K562 (cell line): ENCODE measurements at regions not wholly inside any gene's neighbourhood (a gene's known extent, or its start where the extent isn't known, plus 50 kb on each side); places are given as distances from the start of the nearest gene placed in this dataset.

ENCODE experiments used
- CREB3 ChIP-seq: fragments of 450-650 bp; conservative IDR thresholded peaks from 2 replicates; pipeline ENCODE4 v1.6.1; 2016; ENCODE audit warnings: missing genetic modification characterization, low read depth, mild to moderate bottlenecking, missing compliant biosample characterization, moderate library complexity
- IRF9 ChIP-seq: fragments of 450-650 bp; IDR thresholded peaks from 2 replicates; pipeline ENCODE4 v1.6.1; 2016; ENCODE audit warnings: missing biosample characterization, missing genetic modification characterization
- RREB1 ChIP-seq: fragments of 250-450 bp; sonication (Bioruptor Pico); IDR thresholded peaks from 2 replicates; pipeline ENCODE4 v1.4.0; 2020

DNA sequence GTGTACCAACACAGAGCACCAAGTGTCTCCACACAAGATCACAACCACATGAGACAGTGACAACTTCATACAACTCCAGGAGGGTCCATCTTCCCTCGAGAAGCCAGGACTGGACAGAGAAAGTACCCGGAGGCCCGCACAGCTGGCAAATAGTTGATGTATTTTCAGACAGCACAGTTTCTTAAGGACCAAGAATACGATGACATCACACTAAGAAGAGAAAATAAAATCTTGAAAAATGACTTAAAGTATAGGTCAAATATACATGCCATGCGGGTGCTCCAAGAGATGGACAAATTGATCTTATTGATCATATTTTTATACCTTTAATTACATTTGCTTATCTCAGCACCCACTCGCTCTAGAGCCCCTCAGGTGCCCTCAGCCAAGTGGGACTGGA lies 145.5 kb downstream of the RNASET2 start (continued):
- TF ChIP-seq CREB3 (tag) = no peak
- no peak for TF ChIP-seq IRF9 (tag)
- TF ChIP-seq RREB1 = no peak
